HG03342 (cell line): ENCODE measurements at regions not wholly inside any gene's neighbourhood (a gene's known extent, or its start where the extent isn't known, plus 50 kb on each side); places are given as distances from the start of the nearest gene placed in this dataset.
"Not testable (repeated sequence)": the region's sequence is repeated elsewhere in the genome, so short reads cannot be mapped to it uniquely, and the experiment has no call there.

ENCODE experiments used
- ATAC-seq: cut with Tn5 transposase; IDR thresholded peaks from one replicate; pipeline ENCODE4 v1.9.1; 2021; ENCODE audit warnings: mild to moderate bottlenecking, moderate library complexity; ENCODE audit not compliant: unreplicated experiment

GRCh38 chr1:161454865-161455707 is 50.2 kb upstream of the FCGR2A start:
- ATAC-seq, result peak; percentile 17

- peak; percentile 68 for ATAC-seq
Measured at GRCh38 chr1:161453950-161454864, 51.0 kb upstream of the FCGR2A start.

GRCh38 chr1:161451698-161452348 is 53.4 kb upstream of the FCGR2A start:
- not testable (repeated sequence) for ATAC-seq

GRCh38 chr1:161447760-161448332 is 57.4 kb upstream of the FCGR2A start:
- ATAC-seq, result not testable (repeated sequence)

- peak; percentile 39 for ATAC-seq
Measured at GRCh38 chr1:161447040-161447759, 58.1 kb upstream of the FCGR2A start.

GRCh38 chr1:161444725-161445124 is 60.5 kb upstream of the FCGR2A start:
- not testable (repeated sequence) for ATAC-seq

- not testable (repeated sequence) for ATAC-seq
Measured at GRCh38 chr1:161444255-161444654, 61.0 kb upstream of the FCGR2A start.

GRCh38 chr1:161440312-161440894 is 64.9 kb upstream of the FCGR2A start:
- ATAC-seq, result peak; percentile 40

- ATAC-seq, result no peak
Measured at GRCh38 chr1:161439280-161440232, 65.7 kb upstream of the FCGR2A start.

GRCh38 chr1:161433191-161433590 is 65.5 kb upstream of the CFAP126 start:
- not testable (repeated sequence) for ATAC-seq

GRCh38 chr1:161432091-161432490 is 64.4 kb upstream of the CFAP126 start:
- no peak for ATAC-seq

- ATAC-seq, result no peak
Measured at GRCh38 chr1:161427733-161428516, 60.2 kb upstream of the CFAP126 start.

- ATAC-seq, result not testable (repeated sequence)
Measured at GRCh38 chr1:161422914-161423313, 55.2 kb upstream of the CFAP126 start.

GRCh38 chr1:161421456-161421855 is 53.8 kb upstream of the CFAP126 start:
- ATAC-seq, result no peak

GRCh38 chr1:161420763-161421455 is 53.2 kb upstream of the CFAP126 start:
- ATAC-seq, result no peak

- ATAC-seq, result not testable (repeated sequence)
Measured at GRCh38 chr1:161417536-161417935, 49.9 kb upstream of the CFAP126 start.
